Hepatic stellate cell (primary cell): ENCODE measurements at regions not wholly inside any gene's neighbourhood (a gene's known extent, or its start where the extent isn't known, plus 50 kb on each side); places are given as distances from the start of the nearest gene placed in this dataset.
"Not testable (repeated sequence)": the region's sequence is repeated elsewhere in the genome, so short reads cannot be mapped to it uniquely, and the experiment has no call there.

ENCODE experiments used
- DNase-seq: peaks from one replicate; pipeline ENCODE4 v3.0.0; 2011; ENCODE audit warnings: low spot score

DNA sequence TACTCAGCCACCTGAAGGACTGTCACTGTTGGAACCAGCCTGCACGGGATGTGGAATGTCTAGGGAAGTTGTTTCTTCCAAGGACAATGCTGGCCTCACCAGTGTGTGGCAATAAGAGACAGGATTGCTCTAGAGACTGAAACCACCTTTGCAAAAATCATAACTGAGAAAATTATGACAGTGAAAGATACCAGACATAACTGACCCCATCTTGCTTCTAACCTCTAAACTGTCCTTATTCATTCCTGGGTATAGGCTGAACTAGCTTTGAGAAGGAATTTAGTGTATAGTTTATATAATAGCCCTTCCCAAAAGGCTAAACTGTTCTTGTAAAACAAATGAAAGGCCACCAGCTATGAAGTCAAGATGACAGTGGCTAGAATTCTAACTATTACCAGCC is 83.6 kb downstream of the IER5 start:
- no peak for DNase-seq

DNA sequence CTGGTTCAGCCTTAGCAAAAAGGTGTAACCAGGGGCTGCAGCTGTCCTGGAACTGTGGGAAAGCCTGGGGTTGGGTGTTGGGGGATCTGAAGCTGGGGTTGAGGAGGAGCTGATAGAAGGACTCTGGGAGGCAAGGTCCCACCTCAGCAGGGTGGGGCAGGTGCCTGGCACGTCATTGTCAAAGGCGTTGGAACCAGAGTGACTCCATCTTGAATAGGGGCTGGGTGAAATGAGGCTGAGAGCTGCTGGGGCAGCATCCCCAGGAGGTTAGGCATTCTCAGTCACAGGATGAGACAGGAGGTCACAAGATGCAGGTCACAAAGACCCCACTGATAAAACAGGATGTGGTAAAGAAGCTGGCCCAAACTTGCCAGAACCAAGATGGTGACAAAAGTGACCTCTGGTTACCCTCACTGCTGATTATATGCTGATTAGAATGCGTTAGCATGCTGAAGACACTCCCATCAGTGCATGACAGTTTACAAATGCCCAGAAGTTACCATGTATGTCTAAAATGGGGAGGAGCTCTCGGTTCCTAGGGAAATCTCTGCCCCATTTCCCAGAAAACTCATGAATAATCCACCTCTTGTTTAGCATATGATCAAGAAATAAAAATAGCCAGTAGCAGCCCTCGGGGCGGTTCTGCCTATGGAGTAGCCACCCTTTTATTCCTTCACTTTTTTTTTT is 85.4 kb downstream of the IER5 start:
- no peak for DNase-seq

- no peak for DNase-seq
These were observed 86.4 kb downstream of the IER5 start for GRCh38 chr1:181174861-181175260.

- DNase-seq: no peak
These were observed 86.9 kb downstream of the IER5 start for GRCh38 chr1:181175356-181175910.

- no peak for DNase-seq
These were observed 87.5 kb downstream of the IER5 start for GRCh38 chr1:181175955-181176354.

- no peak for DNase-seq
These were observed 89.9 kb downstream of the IER5 start for GRCh38 chr1:181178241-181178879.

- no peak for DNase-seq
These were observed 90.9 kb downstream of the IER5 start for GRCh38 chr1:181179279-181179986.

GRCh38 chr1:181179987-181180365 is 91.5 kb downstream of the IER5 start:
- DNase-seq: peak; percentile 42

GRCh38 chr1:181180407-181181031 is 92.0 kb downstream of the IER5 start:
- no peak for DNase-seq

- DNase-seq: no peak
These were observed 93.5 kb downstream of the IER5 start for GRCh38 chr1:181181792-181182585.

DNA sequence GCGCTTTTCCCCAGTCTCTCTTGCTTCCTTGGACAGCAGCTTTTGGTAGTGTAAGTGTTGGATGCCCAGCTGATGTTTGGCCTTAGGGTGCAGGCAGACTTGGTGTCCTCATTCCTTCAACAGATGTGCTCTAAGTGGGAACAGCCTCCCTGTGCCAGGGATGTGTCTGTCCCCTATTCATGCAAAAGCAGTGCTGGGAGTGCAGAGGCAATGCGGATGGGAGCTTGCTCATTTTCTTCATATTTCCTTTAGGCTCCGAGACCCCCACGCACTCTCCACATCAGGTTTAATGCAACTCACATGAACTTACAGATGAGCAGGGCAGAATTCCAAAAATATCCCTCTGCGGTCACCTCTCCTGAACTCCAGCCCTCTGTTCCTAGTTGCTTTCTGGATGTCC is 96.1 kb downstream of the IER5 start:
- DNase-seq: no peak

GRCh38 chr1:181185461-181185860 is 97.0 kb downstream of the IER5 start:
- DNase-seq: no peak

DNA sequence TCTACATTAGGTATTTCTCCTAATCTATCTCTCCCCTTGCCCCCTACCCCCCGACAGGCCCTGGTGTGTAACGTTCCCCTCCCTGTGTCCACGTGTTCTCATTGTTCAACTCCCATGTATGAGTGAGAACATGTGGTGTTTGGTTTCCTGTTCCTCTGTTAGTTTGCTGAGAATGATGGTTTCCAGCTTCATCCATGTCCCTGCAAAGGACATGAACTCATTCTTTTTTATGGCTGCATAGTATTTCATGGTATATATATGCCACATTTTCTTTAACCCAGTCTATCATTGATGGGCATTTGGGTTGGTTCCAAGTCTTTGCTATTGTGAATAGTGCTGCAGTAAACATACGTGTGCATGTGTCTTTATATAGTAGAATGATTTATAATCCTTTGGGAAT is 97.6 kb downstream of the IER5 start:
- DNase-seq: not testable (repeated sequence)

DNA sequence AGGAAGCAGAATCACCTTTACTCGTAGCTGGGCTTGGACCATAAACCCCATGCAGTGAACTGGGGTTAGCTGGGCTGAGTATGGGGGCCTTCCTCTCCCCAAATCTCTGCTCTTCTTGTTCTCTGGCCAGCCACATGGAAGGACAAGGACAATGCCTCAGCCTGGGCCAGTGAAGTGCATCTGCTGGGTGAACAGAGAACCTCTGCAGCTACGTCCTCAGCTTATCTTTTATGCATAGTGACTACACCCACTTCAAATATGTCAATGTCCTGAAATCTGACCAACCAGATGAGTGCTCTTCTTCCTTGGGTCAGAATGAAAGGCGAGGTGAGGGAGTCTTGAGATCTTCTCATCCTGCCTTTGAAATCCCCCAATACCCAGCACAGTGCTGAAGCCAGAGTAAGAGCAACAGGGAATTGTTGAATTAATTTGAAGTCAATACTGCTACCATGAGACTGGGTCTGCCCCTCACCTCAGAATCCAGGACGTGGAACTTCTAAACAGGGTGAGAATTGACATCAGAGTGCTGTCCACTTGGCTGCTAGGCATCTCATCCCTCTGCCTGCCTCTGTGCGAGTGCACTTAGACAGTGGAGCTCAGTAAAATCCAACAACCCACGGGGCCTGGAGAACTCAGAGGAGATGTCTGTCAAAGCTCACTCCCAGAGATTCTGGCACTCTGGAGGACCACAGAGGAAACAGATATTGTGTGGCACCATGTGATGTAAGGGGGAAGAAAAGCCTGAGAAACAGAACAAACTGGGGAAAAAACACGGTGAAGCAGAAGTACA is 99.0 kb downstream of the IER5 start:
- DNase-seq: no peak

DNA sequence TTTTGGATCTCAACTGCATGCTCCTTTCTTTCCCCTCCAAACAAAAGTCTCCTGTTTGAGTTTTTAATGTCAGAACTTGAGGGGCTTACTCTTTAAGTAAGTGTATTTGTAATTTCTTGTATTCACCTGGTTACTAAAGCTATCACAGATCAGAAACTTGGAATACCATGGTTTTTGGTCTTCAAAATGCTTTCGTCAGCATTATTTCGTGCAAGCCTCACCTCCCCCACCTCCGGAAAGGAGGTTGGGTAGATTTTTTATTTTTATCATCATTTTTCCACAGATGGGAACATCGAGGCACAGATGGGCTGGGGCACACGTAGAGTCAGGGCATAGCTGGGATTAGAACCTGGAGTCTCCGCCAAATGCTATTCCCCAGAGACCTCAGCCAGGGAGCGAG is 100.7 kb downstream of the IER5 start:
- DNase-seq: no peak

DNA sequence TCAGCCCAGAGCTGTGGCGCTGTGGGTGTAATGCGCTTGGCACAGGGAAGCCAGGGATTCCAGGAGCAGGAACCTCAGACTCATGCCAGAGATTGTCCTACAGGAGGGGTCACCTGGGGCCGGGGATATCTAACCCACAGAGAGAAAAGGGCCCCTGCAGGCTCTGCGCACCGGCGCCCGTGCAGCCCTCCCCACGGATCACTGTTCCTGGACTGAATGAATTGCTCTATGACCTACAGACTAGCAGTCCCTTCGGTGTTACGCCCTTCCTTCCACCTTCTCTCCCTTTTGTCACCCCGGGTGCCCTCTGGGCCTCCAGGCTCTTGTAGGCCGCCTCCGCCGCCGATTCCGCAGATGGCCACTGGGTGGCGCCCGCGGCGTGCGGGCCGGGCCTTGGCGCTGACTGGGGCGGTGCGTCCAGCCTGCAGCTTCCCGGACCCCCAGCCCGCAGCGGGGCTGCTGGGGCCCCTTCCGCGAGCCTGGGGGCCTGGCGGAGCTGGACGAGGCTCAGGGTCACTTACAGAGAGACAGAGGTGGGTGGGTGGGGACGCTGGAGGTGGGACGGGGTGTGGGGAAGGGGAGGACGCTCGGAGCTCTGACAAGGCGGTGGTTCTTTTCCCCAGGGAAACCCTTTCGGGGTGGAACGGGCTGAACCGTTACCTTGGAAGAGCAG is 101.3 kb downstream of the IER5 start:
- peak; percentile 74 for DNase-seq

- no peak for DNase-seq
These were observed 102.0 kb downstream of the IER5 start for GRCh38 chr1:181190364-181191035.

DNA sequence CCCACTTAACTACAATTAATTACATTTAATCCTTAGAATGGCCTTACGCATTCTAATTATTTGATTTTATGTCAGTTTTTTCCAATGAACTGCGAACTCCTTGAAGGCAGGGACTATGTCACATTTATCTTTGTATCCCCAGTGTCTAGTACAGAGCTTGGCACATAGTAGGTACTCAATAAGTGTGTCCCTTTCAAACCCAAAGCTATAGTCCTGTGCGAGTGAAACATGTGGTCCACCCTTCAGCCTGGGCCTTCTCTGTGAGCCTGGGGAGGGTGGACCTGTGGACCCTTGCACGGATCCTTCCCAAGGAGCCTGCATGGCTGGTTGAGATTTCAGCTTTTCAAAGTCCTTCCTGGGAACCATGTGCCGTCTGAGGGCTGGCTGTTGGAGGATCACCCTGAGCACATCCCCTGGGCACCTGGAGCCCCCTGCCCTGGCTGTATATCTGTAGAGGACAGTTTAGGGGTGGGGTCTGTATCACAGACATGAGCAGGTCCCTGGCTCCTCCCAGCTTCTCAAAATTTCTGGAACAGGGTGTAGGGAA is 103.1 kb downstream of the IER5 start:
- no peak for DNase-seq

- no peak for DNase-seq
These were observed 103.8 kb downstream of the IER5 start for GRCh38 chr1:181192316-181192715.
